HCT116 (cell line): ENCODE measurements at regions not wholly inside any gene's neighbourhood (a gene's known extent, or its start where the extent isn't known, plus 50 kb on each side); places are given as distances from the start of the nearest gene placed in this dataset.

ENCODE experiments used
- ATAC-seq: fragments of 200-7000 bp; cut with Tn5 transposase; 2 replicates; pipeline ENCODE4 v1.9.1; 2020; ENCODE audit warnings: mild to moderate bottlenecking, moderate library complexity
- BruUV-seq: library from RNA; stranded (reverse); fragments of 400-500 nt; replicated peaks from 2 replicates; lab custom pipeline; 2021; lab: Mats Ljungman, UMichigan
- CTCF ChIA-PET: fragments of 300-600 bp; sonication (Branson Sonifier 250); formaldehyde crosslinking; loops from one replicate; lab custom pipeline; 2021; ENCODE audit warnings: antibody characterized with exemption; lab: Charles Lee
- POLR2A ChIA-PET: fragments of 300-600, 350-600 bp; sonication (Branson Sonifier 250); formaldehyde crosslinking; loops from one replicate; lab custom pipeline; 2021; ENCODE audit warnings: antibody characterized with exemption; lab: Charles Lee
- RAD21 ChIA-PET, 2 experiments: fragments of 300-600 bp; sonication (Branson Sonifier 250); formaldehyde crosslinking; loops; one replicate each; lab custom pipeline; 2023; ENCODE audit warnings: low total read pairs in 2 of 2; ENCODE audit not compliant: uncharacterized antibody in 2 of 2, unreplicated experiment in 2 of 2, low non-redundant PET in 1 of 2; lab: Charles Lee
- DNase-seq: peaks from one replicate; pipeline ENCODE4 v3.0.0-alpha.2; 2010; ENCODE audit warnings: low read depth, low spot score
- H2AFZ ChIP-seq: fragments of 200-600 bp; shearing (Covaris generic), sonication (generic); 2 replicates; pipeline ENCODE4 v1.6.1; 2017; ENCODE audit warnings: low read depth, mixed run types, mixed read lengths, antibody characterized with exemption, low read length; ENCODE audit not compliant: poor library complexity, severe bottlenecking
- H3K27ac ChIP-seq: 2 replicates; pipeline ENCODE4 v1.5.1; 2012; ENCODE audit warnings: low read depth, low read length
- H3K27me3 ChIP-seq: fragments of 200-600 bp; sonication (generic); 2 replicates; pipeline ENCODE4 v1.6.1; 2016; ENCODE audit warnings: mixed run types, low read length, mixed read lengths; ENCODE audit not compliant: insufficient read depth
- H3K36me3 ChIP-seq, 2 experiments: fragments of 200-500 bp in 1 of 2; fragments of 200-600 bp in 1 of 2; sonication (Bioruptor generic) in 1 of 2; sonication (generic) in 1 of 2; 2 replicates each; pipeline versions ENCODE4 v1.5.1 to v1.6.1; 2014 to 2016; ENCODE audit warnings: low read length in 2 of 2, inconsistent platforms in 1 of 2, mixed read lengths in 1 of 2, mixed run types in 1 of 2; ENCODE audit not compliant: insufficient read depth in 2 of 2, control insufficient read depth in 1 of 2
- H3K4me1 ChIP-seq, 2 experiments: fragments of 200-600 bp in 1 of 2; sonication (generic) in 1 of 2; 2 replicates each; pipeline versions ENCODE4 v1.5.1 to v1.6.1; 2012 to 2017; ENCODE audit warnings: low read length in 2 of 2, inconsistent platforms in 1 of 2, mild to moderate bottlenecking in 1 of 2, mixed read lengths in 1 of 2, mixed run types in 1 of 2, moderate library complexity in 1 of 2; ENCODE audit not compliant: insufficient read depth in 2 of 2, control insufficient read depth in 1 of 2
- H3K4me2 ChIP-seq: fragments of 200-600 bp; sonication (generic); 2 replicates; pipeline ENCODE4 v1.6.1; 2017; ENCODE audit warnings: mixed run types, low read length, mixed read lengths
- H3K4me3 ChIP-seq, 2 experiments: fragments of 200-600 bp in 1 of 2; sonication (generic) in 1 of 2; replicated peaks in 1 of 2; 2 replicates each; pipeline ENCODE4 v1.5.1; 2011 to 2016; ENCODE audit warnings: low read length in 2 of 2, control low read depth in 1 of 2, low read depth in 1 of 2, mild to moderate bottlenecking in 1 of 2, mixed read lengths in 1 of 2, mixed run types in 1 of 2
- H3K79me2 ChIP-seq: fragments of 200-600 bp; sonication (generic); 2 replicates; pipeline ENCODE4 v1.6.1; 2017; ENCODE audit warnings: mild to moderate bottlenecking, mixed run types, low read length, moderate library complexity, mixed read lengths; ENCODE audit not compliant: insufficient read depth
- H3K9ac ChIP-seq: fragments of 200-600 bp; sonication (generic); 2 replicates; pipeline ENCODE4 v1.6.1; 2016; ENCODE audit warnings: low read length, mixed read lengths
- H3K9me2 ChIP-seq: fragments of 200-600 bp; sonication (generic), shearing (Covaris generic); 2 replicates; pipeline ENCODE4 v1.6.1; 2017; ENCODE audit warnings: mixed run types, mild to moderate bottlenecking, moderate library complexity; ENCODE audit not compliant: insufficient read depth
- H3K9me3 ChIP-seq, 2 experiments: fragments of 200-500 bp in 1 of 2; fragments of 200-600 bp in 1 of 2; sonication (Bioruptor generic) in 1 of 2; sonication (generic) in 1 of 2; 2 replicates each; pipeline ENCODE4 v1.6.1; 2014 to 2017; ENCODE audit warnings: low read length in 2 of 2, mixed read lengths in 2 of 2, inconsistent platforms in 1 of 2, low read depth in 1 of 2, mild to moderate bottlenecking in 1 of 2, mixed run types in 1 of 2, moderate library complexity in 1 of 2; ENCODE audit not compliant: control insufficient read depth in 1 of 2, insufficient read depth in 1 of 2
- H4K20me1 ChIP-seq: fragments of 200-600 bp; sonication (generic), shearing (Covaris generic); 2 replicates; pipeline ENCODE4 v1.6.1; 2017; ENCODE audit warnings: mixed run types, mild to moderate bottlenecking, moderate library complexity; ENCODE audit not compliant: insufficient read depth
- ATF3 ChIP-seq: IDR thresholded peaks from 2 replicates; pipeline ENCODE4 v1.6.1; 2012
- CBX3 ChIP-seq: IDR thresholded peaks from 2 replicates; pipeline ENCODE4 v1.6.1; 2012; ENCODE audit warnings: low read depth
- CEBPB ChIP-seq: IDR thresholded peaks from 2 replicates; pipeline ENCODE4 v1.6.1; 2012; ENCODE audit warnings: low read depth
- CTCF ChIP-seq, 3 experiments: fragments of 200-600 bp in 1 of 3; sonication (generic) in 1 of 3; IDR thresholded peaks in 2 of 3; conservative IDR thresholded peaks in 1 of 3; 2 replicates each; pipeline ENCODE4 v1.5.1; 2012 to 2017; ENCODE audit warnings: low read depth in 2 of 3, low read length in 2 of 3, antibody characterized with exemption in 1 of 3, borderline replicate concordance in 1 of 3, control low read depth in 1 of 3, mild to moderate bottlenecking in 1 of 3, mixed read lengths in 1 of 3, mixed run types in 1 of 3, moderate library complexity in 1 of 3; ENCODE audit not compliant: insufficient read depth in 1 of 3
- ELF1 ChIP-seq: IDR thresholded peaks from 2 replicates; pipeline ENCODE4 v1.6.1; 2012; ENCODE audit warnings: low read depth, borderline replicate concordance
- EZH2phosphoT487 ChIP-seq: fragments of 200-600 bp; IDR thresholded peaks from 2 replicates; pipeline ENCODE4 v1.6.1; 2018; ENCODE audit warnings: antibody characterized with exemption, borderline replicate concordance
- FOSL1 ChIP-seq: IDR thresholded peaks from 2 replicates; pipeline ENCODE4 v1.6.1; 2012; ENCODE audit warnings: low read depth
- POLR2AphosphoS5 ChIP-seq: IDR thresholded peaks from 2 replicates; pipeline ENCODE4 v1.6.1; 2011; ENCODE audit warnings: mild to moderate bottlenecking, low read depth, low read length, moderate library complexity
- SIN3A ChIP-seq: IDR thresholded peaks from 2 replicates; pipeline ENCODE4 v1.6.1; 2012; ENCODE audit warnings: low read depth
- SP1 ChIP-seq: IDR thresholded peaks from 2 replicates; pipeline ENCODE4 v1.6.1; 2012; ENCODE audit warnings: low read depth
- SRF ChIP-seq: IDR thresholded peaks from 2 replicates; pipeline ENCODE4 v1.6.1; 2012; ENCODE audit warnings: low read depth
- TCF7L2 ChIP-seq: IDR thresholded peaks from 2 replicates; pipeline ENCODE4 v1.7.0; 2011; ENCODE audit warnings: borderline replicate concordance, inconsistent platforms; ENCODE audit not compliant: insufficient read depth, insufficient read length; ENCODE audit errors: extremely low read depth
- YY1 ChIP-seq: IDR thresholded peaks from 2 replicates; pipeline ENCODE4 v1.6.1; 2011; ENCODE audit warnings: low read length, low read depth, moderate library complexity, mild to moderate bottlenecking; ENCODE audit not compliant: insufficient replicate concordance; ENCODE audit errors: extremely low read depth
- ZBTB33 ChIP-seq: IDR thresholded peaks from 2 replicates; pipeline ENCODE4 v1.6.1; 2011; ENCODE audit warnings: mild to moderate bottlenecking, low read length, moderate library complexity; ENCODE audit not compliant: insufficient replicate concordance; ENCODE audit errors: extremely low read depth
- intact Hi-C: fragments of 100-400 bp; cut with micrococcal nuclease; formaldehyde crosslinking; loops from 2 replicates; pipeline ENCODE4 v1.10.0; 2022

- 0 out of 2 replicates have a peak overlapping the region, but pooled peaks have one; percentile 70 for H3K4me2 ChIP-seq
- no peaks in the 10 kb centered on the region for H3K9me3 ChIP-seq
- peak overlapping the region; percentile 31; the same call in 1 of the 2 replicates for H3K27ac ChIP-seq
- H3K9ac ChIP-seq: no peak overlapping the region
- no peak overlapping the region for H3K4me3 ChIP-seq
- intact Hi-C loops: no loop called here
- no TSS peak for BruUV-seq
- no peak for TF ChIP-seq ZBTB33
- no peak for TF ChIP-seq EZH2phosphoT487
- TF ChIP-seq ELF1: no peak
- TF ChIP-seq SP1: no peak
- no peak for TF ChIP-seq YY1
- no peak for TF ChIP-seq SIN3A
- TF ChIP-seq FOSL1: no peak
- no peak for TF ChIP-seq ATF3
- TF ChIP-seq CEBPB: no peak
- TF ChIP-seq POLR2AphosphoS5: no peak
- TF ChIP-seq SRF: no peak
- TF ChIP-seq CBX3: no peak
- TF ChIP-seq TCF7L2: no peak
- no peak for TF ChIP-seq CTCF (IDR thresholded peaks at IDR 0.05 in 2 of 3, conservative IDR thresholded peaks at IDR 0.05 in 1 of 3; ENCODE audit: borderline replicate concordance in 1 of 3, insufficient read depth in 1 of 3, low read depth in 2 of 3, low read length in 2 of 3)
- DNase-seq (no peak), ATAC-seq (no peak)
- H3K27me3 ChIP-seq: no peaks in the 10 kb centered on the region
- H2AFZ ChIP-seq: no peak overlapping the region
- no peaks in the 10 kb centered on the region for H3K9me2 ChIP-seq
- POLR2A ChIA-PET: no interaction called here
- no peaks in the 10 kb centered on the region for H4K20me1 ChIP-seq
- CTCF ChIA-PET: no interaction called here
- RAD21 ChIA-PET: no interaction called here
- H3K79me2 ChIP-seq: no peaks in the 10 kb centered on the region
- peaks cover 36 to 49% of the 10 kb centered on the region in 2 experiments for H3K4me1 ChIP-seq
- no peaks in the 10 kb centered on the region for H3K36me3 ChIP-seq
Measured at GRCh38 chr2:71878626-71879508, 268.8 kb downstream of the CYP26B1 start.
